DMS53 treated with DMSO at 0.1 percent for 48 hours (cell line): ENCODE measurements at regions not wholly inside any gene's neighbourhood (a gene's known extent, or its start where the extent isn't known, plus 50 kb on each side); places are given as distances from the start of the nearest gene placed in this dataset.
"Not testable (repeated sequence)": the region's sequence is repeated elsewhere in the genome, so short reads cannot be mapped to it uniquely, and the experiment has no call there.

Experiments used
- DNase-seq: peaks from one replicate; lab custom pipeline; 2025; ENCODE audit not compliant: unreplicated experiment; lab: John Stamatoyannopoulos, UW

GRCh38 chr5:12611132-12611531 lies 706.9 kb upstream of the CTNND2 start:
- DNase-seq: no peak

- not testable (repeated sequence) for DNase-seq
Measured at GRCh38 chr5:12607817-12608216, 703.6 kb upstream of the CTNND2 start.

DNA sequence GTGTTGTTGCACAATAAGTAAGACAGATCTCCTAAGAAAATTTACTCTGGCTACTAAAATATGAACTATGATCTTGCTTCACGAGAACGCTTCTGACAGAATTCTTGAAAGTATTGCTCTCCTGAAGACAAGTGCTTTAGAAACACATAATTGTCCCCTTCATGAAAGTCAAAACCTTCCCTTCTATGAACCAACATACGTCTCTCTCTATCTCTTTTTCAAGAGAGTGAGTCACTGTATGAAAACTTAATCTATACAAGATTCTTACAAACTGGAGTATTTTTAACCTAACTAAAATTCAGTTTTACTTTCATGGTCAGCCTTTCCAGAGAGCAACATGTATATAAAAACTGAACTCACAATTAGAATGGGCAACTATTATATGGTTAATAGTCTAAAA lies 688.0 kb upstream of the CTNND2 start:
- DNase-seq: no peak

DNA sequence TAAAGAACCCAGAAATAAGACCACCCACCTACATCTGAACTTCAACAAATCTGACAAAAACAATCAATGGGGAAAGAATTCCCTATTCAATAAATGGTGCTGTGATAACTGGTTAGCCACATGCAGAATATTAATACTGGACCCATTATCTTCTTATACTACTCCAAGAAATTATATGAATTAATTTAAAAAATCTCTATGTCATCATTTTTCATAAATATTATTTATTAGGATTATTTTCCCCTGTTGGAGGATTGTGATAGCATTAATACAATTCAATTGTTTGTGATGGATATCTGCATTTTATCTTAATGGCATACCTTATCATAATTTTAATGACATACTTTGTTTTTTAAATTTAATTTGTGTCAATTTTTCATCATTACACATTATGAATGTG lies 682.2 kb upstream of the CTNND2 start:
- no peak for DNase-seq

DNA sequence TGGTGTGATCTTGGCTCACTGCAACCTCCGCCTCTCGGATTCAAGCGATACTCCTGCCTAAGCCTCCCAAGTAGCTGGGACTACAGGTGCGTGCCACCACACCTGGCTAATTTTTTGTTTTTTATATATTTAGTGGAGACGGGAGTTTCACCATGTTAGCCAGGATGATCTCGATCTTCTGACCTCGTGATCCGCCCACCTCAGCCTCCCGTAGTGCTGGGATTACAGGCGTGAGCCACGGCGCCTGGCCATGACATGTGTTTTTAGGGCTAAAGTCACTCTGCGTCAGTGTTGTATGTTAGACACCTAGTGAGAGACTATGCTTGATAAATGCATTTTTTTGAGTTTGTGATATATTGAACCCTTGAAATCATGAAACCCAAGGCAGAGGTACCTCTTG lies 674.6 kb upstream of the CTNND2 start:
- not testable (repeated sequence) for DNase-seq

GRCh38 chr5:12576953-12577352 lies 672.7 kb upstream of the CTNND2 start:
- not testable (repeated sequence) for DNase-seq

DNA sequence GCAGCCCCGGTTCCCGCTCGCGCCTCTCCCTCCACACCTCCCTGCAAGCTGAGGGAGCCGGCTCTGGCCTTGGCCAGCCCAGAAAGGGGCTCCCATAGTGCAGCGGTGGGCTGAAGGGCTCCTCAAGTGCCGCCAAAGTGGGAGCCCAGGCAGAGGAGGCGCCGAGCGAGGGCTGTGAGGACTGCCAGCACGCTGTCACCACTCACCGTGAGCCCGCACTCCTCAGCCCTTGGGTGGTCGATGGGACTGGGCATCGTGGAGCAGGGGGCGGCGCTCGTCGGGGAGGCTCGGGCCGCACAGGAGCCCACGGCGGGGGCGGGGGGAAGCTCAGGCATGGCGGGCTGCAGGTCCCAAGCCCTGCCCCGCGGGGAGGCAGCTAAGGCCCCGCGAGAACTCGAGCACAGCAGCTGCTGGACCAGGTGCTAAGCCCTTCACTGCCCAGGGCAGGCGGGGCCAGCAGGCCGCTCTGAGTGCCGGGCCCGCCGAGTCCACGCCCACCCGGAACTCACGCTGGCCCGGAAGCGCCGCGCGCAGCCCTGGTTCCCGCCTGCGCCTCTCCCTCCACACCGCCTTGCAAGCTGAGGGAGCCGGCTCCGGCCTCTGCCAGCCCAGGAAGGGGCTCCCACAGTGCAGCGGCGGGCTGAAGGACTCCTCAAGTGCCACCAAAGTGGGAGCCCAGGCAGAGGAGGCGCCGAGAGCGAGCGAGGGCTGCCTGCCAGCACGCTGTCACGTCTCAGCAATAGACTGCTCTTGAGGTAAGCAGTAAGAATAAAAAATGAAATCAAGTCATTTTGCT lies 670.2 kb upstream of the CTNND2 start:
- peak; percentile 31 for DNase-seq

GRCh38 chr5:12573916-12574297 lies 669.7 kb upstream of the CTNND2 start:
- DNase-seq: not testable (repeated sequence)

- DNase-seq: no peak
Measured at GRCh38 chr5:12570688-12571087, 666.4 kb upstream of the CTNND2 start.

GRCh38 chr5:12566441-12566840 lies 662.2 kb upstream of the CTNND2 start:
- peak; percentile 7 for DNase-seq

GRCh38 chr5:12557012-12557411 lies 652.8 kb upstream of the CTNND2 start:
- DNase-seq: no peak

GRCh38 chr5:12526113-12526512 lies 621.9 kb upstream of the CTNND2 start:
- DNase-seq: no peak

GRCh38 chr5:12522116-12522515 lies 617.9 kb upstream of the CTNND2 start:
- DNase-seq: peak; percentile 92

- not testable (repeated sequence) for DNase-seq
Measured at GRCh38 chr5:12504983-12505382, 600.7 kb upstream of the CTNND2 start.

DNA sequence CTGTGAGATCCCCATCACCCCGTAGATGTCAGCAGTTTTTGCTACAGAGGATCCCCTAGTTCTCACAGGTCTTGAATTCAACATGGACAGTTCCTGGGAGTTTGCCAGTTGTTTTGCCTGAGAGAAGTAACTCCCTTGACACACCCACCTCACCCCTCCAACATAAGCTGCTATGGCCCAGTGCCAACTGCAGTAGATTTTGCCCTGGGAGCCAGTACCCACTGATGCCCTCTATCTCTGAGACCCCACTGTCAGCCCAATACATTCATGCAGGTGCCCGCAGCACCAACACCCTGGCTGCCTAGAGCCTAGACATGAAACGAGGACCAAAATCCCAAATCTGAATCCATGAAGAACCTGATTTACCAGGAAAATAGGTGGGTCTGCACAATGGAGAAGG lies 583.9 kb upstream of the CTNND2 start:
- DNase-seq: no peak

DNA sequence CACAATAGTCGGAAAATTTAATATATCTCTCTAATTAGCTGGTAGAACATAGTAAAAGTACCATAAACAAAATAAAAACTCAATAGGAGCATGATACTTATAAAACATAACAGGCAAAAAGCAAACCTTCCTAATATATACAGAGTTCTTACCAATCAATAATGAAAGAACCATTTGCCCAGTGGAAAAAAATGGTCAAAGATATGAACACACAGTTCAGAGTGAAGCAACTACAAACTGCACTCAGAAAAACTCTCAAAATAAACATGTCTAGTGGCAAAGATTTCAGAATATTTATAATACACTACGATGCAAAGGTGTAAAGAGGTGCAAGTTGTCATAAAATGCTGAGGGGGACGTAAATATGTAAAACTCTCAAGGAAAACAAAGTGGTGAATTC lies 576.2 kb upstream of the CTNND2 start:
- DNase-seq: no peak

DNA sequence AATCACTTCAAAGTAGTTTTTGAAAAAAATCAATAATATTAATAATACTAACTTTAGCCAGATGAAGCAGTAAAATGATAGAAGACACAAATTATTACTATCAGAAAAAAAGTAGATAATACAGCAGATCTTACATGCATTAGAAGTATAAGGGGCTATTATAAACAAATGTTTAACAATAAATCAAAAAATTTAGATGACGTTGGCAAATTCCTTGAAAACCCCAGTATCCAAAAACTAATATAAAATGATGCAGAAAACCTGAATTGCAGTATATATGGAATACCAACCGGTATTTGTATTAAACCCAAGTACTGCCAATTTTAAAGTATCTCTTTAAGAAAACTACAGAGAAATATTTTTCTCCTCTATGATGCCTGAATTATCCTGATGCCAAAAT lies 573.3 kb upstream of the CTNND2 start:
- DNase-seq: no peak

DNA sequence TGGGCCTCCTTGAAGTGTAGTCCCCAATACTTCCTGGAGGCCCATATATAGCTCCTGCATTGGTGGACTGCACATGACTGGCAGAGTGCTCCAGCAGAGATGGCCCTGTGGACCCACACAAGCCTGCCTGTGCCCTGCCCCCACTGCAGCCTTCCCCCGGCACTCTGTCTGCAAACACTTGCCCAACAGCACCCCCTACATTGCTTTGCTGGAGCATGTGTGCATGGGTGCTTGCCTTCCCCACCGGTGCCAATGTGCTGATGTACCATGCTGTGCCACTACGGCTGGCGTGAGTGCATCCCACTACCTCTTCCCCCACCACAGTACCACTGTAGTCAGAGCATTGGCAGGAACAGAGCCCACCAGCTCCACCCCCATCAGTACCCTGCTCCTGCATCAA lies 563.6 kb upstream of the CTNND2 start:
- DNase-seq: no peak

- DNase-seq: no peak
Measured at GRCh38 chr5:12460493-12461261, 556.4 kb upstream of the CTNND2 start.

- no peak for DNase-seq
Measured at GRCh38 chr5:12459326-12459725, 555.1 kb upstream of the CTNND2 start.

DNA sequence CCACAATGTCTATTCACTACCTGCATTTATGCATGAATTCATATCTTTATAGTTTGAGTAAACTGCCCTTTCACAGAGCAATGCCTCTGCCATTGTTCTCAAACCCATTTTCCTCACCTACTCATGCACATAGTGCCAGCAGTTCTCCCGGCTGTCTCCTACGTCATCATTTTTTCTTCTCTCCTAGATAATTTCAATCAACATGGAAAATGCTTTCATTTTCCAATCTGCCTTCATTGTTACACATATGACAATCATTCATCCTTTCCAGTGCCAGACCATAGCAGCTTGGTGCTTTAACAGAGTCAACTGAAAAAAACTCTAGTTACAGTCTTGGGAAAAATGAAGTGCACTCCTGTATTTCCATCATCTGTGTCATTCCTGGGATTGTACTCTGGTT lies 514.8 kb upstream of the CTNND2 start:
- no peak for DNase-seq

DNA sequence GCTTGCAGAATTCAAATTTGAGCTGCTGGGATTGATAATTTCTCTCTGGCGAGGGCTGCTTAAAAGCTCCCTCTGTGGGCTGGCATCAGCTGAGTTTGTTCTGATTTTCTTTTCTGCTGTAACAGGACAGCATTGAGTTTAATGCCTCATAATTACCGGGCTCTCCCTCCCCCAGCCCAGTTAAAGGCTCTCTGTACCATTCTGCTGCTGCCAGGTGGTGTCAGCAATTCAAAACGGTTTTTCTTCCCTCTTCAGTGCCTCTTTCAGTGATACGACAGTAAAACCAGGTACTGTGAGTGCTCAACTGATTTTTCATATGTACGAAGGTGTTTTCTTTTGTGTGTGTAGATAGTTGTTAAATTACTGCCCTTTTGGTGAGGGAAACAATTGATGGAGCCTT lies 509.3 kb upstream of the CTNND2 start:
- no peak for DNase-seq
